ENCODE measurements at regions not wholly inside any gene's neighbourhood (a gene's known extent, or its start where the extent isn't known, plus 50 kb on each side); places are given as distances from the start of the nearest gene placed in this dataset.

DNA sequence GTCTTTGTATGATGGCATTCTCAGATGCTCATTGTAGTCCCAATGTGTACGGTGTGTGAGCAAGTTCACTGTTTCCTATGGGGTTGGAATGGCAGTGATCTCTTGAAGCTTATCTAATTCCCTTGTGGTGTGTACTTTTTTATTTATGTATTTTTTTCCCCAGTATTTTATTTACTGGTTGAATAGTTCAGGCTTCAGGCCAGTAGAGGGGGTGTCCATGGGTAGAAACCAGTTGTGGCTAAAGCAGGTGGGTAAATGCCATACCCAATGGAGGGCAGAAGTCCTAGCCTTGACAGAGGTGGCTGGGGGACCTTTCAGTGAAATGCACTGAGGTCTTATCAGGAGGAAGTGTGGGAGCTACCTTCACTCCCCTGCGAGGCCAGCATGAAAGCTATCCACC, 351.4 kb upstream of the CWC22 start:
- TF ChIP-seq GATA2 (IDR thresholded peaks at IDR 0.05; ENCODE audit: low read depth, low read length) = no peak
- no peak for TF ChIP-seq GATA3 (IDR thresholded peaks at IDR 0.05; ENCODE audit: low read depth, low read length)

DNA sequence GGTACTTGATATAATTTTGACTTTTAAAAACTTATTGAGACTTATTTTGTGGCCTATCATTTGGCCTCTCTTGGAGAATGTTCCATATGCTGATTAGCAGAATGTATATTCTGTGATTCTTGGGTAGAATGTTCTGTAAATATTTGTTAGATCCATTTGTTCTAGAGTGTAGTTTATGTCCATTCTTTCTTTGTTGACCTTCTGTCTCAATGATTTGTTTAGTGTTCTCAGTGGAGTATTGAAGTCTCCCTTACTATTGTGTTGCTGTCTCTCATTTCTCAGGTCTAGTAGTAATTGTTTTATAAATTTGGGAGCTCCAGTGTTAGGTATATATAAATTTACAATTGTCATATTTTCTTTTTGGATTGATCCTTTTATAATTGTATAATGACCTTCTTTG, 349.6 kb upstream of the CWC22 start:
- TF ChIP-seq GATA3 (IDR thresholded peaks at IDR 0.05; ENCODE audit: low read depth, low read length) (no peak), GATA2 (IDR thresholded peaks at IDR 0.05; ENCODE audit: low read depth, low read length) (no peak)

DNA sequence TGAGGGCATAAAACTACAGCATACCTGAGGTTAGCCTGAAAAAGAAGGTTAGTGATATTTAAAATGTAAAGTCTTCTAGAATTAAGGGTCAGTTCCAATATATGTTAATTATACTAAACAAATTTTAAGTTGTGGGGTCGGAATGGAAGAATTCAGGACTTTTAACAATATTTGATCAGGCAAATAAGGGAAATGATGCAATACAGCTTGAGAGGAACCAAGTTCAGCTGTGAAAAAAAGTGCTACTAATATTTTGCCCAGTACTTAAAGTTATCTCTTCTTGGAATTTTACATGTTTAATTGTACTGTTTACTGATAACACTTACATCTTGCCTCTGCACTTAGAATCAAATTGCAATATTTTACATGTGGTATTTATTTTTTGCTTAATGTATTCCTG, 345.5 kb upstream of the CWC22 start:
- TF ChIP-seq GATA2 (IDR thresholded peaks at IDR 0.05; ENCODE audit: low read depth, low read length) (no peak), GATA3 (IDR thresholded peaks at IDR 0.05; ENCODE audit: low read depth, low read length) (no peak)

DNA sequence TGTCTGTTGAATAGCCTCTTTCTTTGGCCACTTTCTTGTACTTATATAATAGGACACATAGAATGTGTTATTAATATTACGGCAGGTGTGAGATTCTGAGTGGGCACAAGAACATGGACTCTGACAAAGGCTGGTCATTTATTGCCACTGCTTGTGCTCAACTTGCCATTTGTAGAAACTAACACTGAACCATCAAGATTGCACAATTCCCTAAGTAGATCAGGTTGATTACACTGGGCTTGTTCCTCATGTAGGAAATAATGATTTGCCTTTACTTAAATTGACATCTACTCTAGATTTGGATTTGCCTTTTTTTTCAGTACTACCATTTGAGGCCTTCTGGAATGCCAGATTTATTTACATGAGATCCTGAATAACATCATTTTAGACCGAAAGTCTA, 342.7 kb upstream of the CWC22 start:
- TF ChIP-seq GATA3 (IDR thresholded peaks at IDR 0.05; ENCODE audit: low read depth, low read length) = no peak

DNA sequence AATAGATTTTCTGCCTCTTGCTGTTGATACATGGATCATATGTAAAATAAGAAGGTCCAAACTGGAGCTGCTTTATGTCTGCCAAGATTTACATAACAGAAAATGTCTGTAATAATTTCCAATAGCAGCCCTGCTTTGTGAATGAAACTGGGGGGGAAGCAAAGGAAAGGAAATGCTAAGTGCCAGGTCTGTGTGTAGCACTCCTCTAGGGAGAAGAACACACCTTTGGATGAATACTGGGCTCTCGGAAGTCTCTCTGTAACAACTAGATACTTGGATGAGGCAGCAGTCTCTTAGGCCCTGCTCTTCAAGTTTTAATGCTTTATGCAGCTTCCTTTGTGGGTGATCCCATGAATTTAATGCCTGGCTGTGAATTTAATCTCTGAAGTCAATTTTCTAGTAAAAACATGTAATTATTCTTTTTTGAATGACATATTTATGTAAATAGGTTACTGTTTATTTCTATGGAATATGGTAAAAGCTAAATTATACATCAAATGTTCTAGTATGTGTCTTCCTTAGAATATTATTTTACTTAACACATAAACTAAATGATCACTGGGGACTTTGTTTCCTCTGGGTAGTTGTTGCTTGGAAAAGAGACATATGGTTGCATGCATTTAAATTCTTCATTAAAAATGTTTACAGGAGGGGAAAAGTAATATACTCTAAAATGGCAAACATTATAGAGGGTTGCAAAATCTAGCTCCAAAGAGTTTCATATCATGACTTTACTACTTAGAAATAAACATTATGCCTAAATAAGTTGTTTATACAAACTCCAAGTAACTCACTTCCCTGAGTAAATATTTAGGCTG, 336.6 kb upstream of the CWC22 start:
- TF ChIP-seq GATA3 (IDR thresholded peaks at IDR 0.05; ENCODE audit: low read depth, low read length) = no peak
- TF ChIP-seq GATA2 (IDR thresholded peaks at IDR 0.05; ENCODE audit: low read depth, low read length) = no peak

DNA sequence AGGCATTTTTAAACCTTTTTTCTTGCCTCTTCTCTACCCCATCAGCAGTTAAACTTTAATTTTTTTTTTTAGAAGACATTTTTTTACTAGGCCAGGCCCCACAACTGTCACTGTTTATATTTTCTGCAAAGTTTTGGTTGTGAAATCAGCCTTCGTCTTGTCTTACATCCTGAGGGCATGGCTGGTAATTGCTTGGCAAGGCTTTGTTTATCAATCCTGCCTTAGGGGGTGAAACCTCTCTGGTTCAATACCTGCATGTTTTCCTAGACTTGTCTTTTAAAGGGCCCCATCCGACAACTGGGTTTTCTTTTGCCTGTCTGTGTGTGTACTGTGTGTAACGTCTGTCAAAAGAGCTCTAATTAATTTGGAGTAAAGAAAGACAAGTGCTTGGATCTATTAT, 330.0 kb upstream of the CWC22 start:
- TF ChIP-seq GATA3 (IDR thresholded peaks at IDR 0.05; ENCODE audit: low read depth, low read length) (no peak), GATA2 (IDR thresholded peaks at IDR 0.05; ENCODE audit: low read depth, low read length) (no peak)

DNA sequence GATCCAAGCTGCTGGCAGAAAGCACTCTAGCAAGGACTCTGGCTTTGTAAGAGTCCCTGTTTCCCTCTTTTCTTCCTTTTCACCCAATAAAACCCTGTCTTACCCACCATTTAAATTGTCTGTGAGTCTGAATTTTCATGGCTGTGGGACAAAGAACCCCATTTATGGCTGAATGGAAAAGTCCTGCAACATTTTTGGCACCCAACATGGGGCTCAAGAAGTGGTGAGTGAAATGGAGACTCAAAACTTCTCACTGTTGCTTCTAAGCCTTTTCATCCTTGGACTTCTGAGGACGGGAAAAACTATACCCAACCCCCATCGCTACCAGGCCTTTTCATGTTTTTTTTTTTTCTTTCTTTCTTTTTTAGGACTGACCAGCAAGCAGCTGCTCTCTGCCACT, 329.5 kb upstream of the CWC22 start:
- no peak for TF ChIP-seq GATA3 (IDR thresholded peaks at IDR 0.05; ENCODE audit: low read depth, low read length)
- TF ChIP-seq GATA2 (IDR thresholded peaks at IDR 0.05; ENCODE audit: low read depth, low read length) = no peak

DNA sequence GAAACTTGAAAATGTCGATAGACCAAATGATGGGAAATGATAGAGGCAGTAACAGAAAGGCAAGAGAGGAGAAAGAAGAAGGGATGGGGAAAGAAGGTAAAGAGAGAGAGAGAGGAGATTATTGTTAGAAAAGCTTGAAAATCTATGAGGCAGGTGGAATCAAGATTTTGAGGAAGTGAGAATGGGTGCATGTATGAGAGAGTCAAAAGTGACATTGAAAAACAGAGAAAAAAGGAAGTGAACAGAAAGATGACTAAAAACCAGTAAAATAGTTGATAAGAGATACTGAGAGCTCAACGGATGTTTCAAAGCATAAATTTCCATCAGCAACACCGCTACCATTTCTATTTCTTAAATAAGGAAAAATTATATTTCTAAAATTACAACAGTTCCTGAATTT, 327.4 kb upstream of the CWC22 start:
- TF ChIP-seq GATA2 (IDR thresholded peaks at IDR 0.05; ENCODE audit: low read depth, low read length) (no peak), GATA3 (IDR thresholded peaks at IDR 0.05; ENCODE audit: low read depth, low read length) (no peak)

DNA sequence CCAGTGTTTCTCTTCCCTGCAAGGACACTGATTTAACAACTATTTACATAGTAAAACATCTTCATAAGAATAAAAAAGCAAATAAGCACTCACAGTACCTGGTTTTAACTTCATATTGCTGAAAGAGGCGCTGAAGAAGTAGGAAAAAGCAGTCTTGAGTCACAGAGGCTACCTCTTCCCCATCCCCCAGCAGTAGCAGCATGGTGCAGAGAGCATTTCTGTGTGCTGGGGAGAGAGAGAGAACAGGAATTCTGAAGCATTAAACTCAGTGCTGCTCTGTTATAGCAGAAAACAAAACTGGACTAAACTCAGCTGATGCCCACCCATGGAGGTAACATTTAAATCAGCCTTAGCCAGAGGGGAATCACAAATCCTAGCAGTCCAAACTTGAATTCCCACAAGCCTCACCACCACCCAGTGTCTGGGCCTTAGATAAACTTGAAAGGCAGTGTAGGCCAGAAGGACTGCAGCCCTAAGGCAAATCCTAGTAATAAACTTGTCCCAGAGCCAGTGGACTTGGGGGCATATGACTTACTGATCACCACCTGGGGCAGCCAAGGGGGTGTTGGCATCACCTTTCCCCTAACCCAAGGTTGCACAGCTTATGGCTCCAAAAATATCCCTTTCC, 321.8 kb upstream of the CWC22 start:
- TF ChIP-seq GATA3 (IDR thresholded peaks at IDR 0.05; ENCODE audit: low read depth, low read length) (no peak), GATA2 (IDR thresholded peaks at IDR 0.05; ENCODE audit: low read depth, low read length) (no peak)

DNA sequence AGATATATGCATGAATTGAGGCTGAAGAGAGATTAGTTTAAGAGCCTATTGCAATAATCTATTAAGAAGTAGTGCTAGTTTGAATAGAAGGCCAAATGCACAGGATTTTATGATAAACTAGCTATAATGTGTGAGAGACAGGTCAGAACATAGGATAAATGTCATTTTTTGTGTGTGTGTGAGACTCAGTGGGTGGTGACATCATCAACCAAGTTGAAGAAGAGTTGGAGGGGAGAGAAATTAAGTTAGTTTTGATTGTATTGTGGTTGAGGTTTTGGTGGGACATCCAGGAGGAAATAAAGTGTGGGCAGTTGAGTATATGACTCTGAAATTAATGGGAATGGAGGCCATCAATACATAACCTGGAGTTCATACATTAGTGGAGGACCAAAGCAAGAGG, 320.1 kb upstream of the CWC22 start:
- TF ChIP-seq GATA2 (IDR thresholded peaks at IDR 0.05; ENCODE audit: low read depth, low read length) (no peak), GATA3 (IDR thresholded peaks at IDR 0.05; ENCODE audit: low read depth, low read length) (no peak)

DNA sequence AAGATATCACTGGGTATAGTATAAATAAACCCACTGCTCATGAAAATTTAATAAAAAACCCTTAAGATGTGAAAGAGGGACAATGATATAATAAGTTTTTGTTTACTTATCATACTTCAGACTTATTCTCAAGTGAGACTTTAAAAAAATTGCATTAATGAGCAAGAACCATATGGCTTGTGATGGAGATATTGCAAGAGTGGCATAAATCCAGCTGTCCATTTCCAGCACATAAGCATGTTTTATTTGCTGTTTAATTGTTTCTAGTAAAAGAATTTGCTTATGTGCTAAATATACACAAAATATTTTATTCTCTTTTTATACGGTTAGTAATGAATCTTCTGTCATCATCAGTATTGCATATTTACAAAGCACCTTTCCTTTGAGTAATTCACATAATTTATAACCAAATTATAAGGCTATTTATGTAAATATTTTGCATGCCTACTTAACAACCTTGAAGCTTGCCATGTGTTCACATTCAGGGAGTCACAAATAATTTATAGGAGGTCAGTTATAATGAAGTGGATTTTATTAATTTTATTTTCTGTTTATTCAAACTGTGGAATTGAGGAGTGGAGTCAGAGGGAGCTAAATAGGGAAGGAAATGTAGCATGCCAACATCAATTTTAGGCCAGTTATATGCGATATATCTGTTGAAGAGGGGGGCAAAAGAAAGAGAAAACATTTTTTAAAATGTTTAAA, 318.5 kb upstream of the CWC22 start:
- no peak for TF ChIP-seq GATA3 (IDR thresholded peaks at IDR 0.05; ENCODE audit: low read depth, low read length)
- no peak for TF ChIP-seq GATA2 (IDR thresholded peaks at IDR 0.05; ENCODE audit: low read depth, low read length)

DNA sequence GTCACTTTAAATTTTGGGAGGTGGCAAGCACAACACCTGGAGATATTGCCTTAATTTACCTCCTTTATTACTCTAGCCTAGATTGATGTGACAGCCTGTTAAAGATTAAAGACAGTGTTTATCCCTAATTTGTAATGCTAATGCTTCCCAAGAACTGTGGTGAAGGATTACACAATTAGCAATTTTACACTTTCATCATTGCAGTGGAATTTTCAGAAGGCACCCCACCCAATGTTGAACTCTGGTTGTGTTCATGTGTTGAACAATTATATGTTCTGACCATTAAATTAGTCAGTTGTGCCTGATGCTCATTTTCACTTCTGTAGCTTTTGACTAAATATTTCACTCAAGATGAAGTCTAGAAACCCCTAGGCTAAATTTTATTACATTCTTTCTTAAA, 317.1 kb upstream of the CWC22 start:
- no peak for TF ChIP-seq GATA3 (IDR thresholded peaks at IDR 0.05; ENCODE audit: low read depth, low read length)
- no peak for TF ChIP-seq GATA2 (IDR thresholded peaks at IDR 0.05; ENCODE audit: low read depth, low read length)

DNA sequence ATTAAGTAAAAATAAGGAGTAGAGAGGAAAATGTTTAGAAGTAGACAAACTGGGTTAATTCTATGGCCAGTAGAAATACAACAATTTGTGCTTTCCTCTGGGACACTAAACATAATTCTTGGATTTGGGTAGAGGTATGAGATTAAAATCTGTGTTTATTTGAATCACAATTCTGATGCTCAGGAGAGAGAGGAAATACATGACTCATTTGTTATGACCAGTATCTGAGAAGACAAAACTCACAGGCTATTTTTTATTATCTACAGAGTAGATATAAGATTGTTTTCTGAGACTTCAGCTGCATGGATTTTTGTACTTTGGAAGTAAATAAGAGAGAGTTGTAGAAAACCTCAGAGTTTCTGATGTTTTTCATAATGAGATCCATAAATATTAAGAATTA, 315.7 kb upstream of the CWC22 start:
- TF ChIP-seq GATA3 (IDR thresholded peaks at IDR 0.05; ENCODE audit: low read depth, low read length) (no peak), GATA2 (IDR thresholded peaks at IDR 0.05; ENCODE audit: low read depth, low read length) (no peak)

DNA sequence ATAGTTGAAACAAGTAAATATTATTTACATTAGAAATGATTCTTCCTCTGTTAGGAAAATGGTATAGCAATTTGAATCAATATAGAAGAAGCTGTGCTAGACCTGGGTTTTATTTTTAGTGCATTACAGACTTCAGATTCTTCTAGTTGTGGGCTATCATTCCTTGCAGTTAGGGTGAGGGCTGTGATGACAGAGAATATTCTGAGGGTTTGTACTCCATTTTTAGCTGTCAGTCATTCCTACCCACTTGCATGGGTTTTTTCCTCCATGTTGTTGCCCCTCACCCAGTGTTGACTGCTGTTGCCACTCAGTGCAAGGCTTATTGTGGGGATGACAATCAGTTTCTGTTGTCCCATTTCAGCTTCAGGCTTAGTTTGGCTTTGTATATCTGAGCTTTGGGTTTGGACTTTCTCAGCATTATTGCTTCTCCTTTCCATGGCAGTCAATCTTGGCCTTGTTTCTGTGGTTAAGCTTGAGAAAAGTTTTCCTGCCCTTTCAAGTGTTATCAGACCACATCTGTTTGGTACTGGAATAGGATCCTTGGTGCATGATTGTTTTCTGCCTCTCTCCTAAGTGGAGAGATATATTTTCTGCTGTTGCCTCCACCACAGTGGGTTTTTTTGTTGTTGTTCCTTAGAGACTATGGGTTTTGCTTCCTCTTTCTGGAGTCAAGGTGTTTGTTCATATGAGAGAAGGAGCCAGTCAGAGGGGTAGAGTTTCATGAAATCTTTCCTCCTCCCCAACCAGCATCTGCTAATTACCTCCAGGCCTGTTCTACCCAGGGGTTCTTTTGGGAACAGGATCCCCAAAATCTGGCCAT, 312.7 kb upstream of the CWC22 start:
- no peak for TF ChIP-seq GATA2 (IDR thresholded peaks at IDR 0.05; ENCODE audit: low read depth, low read length)
- TF ChIP-seq GATA3 (IDR thresholded peaks at IDR 0.05; ENCODE audit: low read depth, low read length) = no peak
